HG03460 (cell line): ENCODE measurements at regions not wholly inside any gene's neighbourhood (a gene's known extent, or its start where the extent isn't known, plus 50 kb on each side); places are given as distances from the start of the nearest gene placed in this dataset.
"Not testable (repeated sequence)": the region's sequence is repeated elsewhere in the genome, so short reads cannot be mapped to it uniquely, and the experiment has no call there.

ENCODE experiments used
- ATAC-seq: cut with Tn5 transposase; IDR thresholded peaks from one replicate; pipeline ENCODE4 v1.9.1; 2021; ENCODE audit not compliant: unreplicated experiment

GRCh38 chr9:96067004-96067403 is 191.5 kb downstream of the ERCC6L2 start:
- ATAC-seq, result no peak

GRCh38 chr9:96065482-96066251 is 190.2 kb downstream of the ERCC6L2 start:
- ATAC-seq, result no peak

- ATAC-seq, result no peak
These were observed 189.5 kb downstream of the ERCC6L2 start for GRCh38 chr9:96064826-96065481.

DNA sequence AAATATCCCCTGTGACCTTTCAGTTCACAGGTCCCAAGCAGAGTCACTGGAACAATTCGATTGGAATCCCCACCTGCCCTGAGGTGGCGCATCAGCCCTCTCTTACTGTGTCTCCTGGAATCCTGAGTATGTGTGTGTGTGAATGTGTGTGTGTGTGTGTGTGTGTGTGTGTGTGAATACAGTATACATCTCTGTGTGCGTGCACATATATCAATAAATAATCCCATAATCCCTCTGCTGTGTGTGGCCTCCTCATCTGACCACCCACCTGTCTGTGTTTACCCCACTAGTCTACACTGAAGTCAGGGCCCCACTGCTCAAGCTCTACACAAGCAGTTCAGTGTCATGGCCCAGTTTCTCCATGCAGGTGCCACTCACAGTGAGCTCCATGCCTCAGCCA is 187.4 kb downstream of the ERCC6L2 start:
- ATAC-seq, result no peak

DNA sequence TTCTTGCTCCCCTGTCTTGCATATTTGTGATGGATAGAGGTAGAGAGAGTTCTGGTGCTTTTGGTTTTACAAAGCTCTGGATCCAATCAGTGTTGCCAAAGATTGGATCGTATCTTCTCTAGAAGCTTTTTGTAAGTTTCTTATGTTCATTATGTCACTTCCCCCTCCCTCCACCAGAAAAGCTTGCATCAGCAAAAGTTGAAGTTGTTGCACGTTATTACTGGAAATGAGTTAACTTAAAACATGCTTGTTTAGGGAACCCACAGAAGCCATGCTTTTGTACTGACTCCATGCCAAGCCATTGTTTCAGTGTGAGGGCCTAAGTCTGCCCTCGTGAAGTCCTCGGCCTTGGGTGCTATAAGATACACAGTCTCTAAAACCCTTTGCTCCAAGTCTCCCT is 186.5 kb downstream of the ERCC6L2 start:
- ATAC-seq, result no peak

DNA sequence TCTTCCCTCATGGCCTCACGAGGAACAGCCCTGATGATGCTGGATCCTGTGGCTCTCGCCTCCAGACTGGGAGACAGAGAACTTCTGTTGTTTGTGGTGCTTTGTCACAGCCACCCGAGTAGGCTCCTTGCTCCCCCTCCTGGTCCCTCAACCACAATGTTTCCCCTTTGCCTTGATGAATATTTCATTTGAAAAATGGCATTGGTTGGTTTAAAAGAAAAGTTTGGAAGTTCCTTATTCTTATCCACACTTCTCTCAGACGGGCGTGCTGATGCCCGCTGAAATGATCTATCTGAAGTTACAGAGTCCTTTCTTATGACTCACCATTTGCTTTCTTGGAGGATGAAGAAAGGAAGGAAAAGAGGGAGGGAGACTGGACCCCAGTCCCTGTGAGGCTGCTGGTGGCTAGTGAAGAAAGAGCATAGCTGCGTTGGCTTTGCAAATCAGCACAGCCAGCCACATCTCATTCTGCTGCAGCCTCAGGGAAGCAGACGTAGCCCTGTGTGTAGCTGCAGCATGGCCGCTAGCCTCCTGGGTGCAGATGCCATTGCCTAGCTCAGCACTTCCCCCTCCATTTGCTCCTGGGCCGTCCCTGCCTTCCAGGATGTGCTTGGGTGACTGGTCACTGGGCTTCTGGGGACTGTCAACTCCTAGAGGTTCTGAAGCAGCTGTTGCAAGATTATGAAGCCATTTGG is 185.9 kb downstream of the ERCC6L2 start:
- ATAC-seq, result no peak

GRCh38 chr9:96058218-96058617 is 182.7 kb downstream of the ERCC6L2 start:
- ATAC-seq, result no peak

DNA sequence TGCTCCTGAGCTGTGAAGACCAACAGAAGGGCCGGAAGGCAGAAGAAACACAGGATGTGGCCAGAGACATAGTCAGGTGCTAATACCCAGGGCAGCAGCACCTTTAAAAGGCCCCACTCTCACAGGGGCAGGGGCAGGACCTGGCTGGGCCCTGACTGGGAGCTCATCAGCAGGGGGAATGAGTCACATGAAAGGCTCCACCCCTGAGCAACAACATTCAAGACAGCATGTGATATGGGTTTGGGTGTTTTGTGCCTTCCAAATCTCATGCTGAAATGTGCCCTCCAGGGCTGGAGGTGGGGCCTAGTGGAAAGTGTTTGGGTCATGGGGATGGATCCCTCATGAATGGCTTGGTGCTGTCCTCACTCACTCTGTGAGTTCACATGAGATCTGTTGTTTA is 181.7 kb downstream of the ERCC6L2 start:
- no peak for ATAC-seq

- no peak for ATAC-seq
These were observed 180.7 kb downstream of the ERCC6L2 start for GRCh38 chr9:96056226-96056625.

DNA sequence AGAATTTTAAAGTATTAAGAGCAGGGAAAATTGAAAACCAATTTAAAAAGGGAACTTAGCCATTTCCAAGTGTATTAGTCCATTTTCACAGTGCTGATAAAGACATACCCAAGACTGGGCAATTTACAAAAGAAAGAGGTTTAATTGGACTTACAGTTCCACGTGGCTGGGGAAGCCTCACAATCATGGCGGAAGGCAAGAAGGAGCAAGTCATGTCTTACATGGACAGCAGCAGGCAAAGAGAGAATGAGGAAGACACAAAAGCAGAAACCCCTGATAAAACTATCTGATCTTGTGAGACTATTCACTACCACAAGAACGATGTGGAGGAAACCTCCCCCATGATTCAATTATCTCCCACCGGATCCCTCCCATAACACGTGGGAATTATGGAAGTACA is 178.8 kb downstream of the ERCC6L2 start:
- not testable (repeated sequence) for ATAC-seq

DNA sequence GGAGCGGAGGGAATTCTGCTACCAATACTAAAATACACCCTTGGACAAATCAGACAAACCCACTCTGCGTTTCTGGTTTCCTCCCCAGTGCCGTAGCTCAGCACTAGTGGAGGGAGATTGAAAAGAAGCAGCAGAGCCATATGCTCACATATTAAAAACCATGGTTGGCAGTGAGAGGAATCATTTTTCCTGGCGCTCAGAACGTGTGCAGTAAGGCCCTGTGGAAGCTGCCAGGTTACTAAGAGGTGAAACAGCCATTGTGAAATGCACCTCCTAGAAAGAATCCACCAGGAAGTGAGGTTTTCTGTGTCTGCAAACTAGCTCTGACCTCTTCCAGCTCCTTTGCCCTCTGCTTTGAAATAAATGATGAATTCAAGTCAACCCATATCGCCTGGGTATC is 177.2 kb downstream of the ERCC6L2 start:
- no peak for ATAC-seq

DNA sequence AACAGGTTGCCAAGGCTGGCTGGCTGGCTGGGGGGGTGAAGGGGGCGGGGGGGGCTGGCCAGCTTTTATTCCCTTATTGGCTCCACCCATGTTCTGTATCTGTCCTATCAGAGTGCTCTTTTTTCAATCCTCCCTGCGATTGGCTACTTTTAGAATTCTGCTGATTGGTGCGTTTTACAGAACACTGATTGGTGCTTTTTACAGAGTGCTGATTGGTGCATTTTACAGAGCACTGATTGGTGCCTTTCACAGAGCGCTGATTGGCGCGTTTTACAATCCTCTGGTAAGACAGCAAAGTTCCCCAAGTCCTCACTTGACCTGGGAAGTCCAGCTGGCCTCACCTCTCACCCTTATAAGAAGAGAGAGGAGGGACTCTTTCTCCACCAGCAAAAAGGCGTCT is 175.9 kb downstream of the ERCC6L2 start:
- no peak for ATAC-seq

GRCh38 chr9:96050861-96051155 is 175.3 kb downstream of the ERCC6L2 start:
- ATAC-seq, result no peak

GRCh38 chr9:96050048-96050860 is 174.8 kb downstream of the ERCC6L2 start:
- ATAC-seq, result no peak

- ATAC-seq, result no peak
These were observed 173.7 kb downstream of the ERCC6L2 start for GRCh38 chr9:96048956-96049831.

GRCh38 chr9:96048104-96048955 is 172.8 kb downstream of the ERCC6L2 start:
- ATAC-seq, result no peak

DNA sequence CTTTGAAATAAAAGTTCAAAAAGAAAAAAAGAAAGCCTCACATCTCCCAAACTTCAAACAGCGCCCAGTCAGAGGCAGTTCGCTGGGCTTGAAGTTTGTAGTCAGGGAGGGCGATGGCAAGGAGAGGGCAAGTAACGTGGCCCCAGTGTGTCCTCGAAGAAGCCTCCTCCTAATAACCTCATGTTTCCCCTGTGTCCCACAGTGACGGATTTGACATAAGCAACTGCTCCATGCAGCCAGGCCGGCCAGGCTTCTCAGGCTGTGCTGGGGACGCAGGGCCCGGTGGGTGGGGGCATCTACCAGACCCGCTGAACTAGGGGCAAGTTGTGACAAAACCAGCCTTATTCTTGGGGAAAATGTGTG is 172.2 kb downstream of the ERCC6L2 start:
- no peak for ATAC-seq

DNA sequence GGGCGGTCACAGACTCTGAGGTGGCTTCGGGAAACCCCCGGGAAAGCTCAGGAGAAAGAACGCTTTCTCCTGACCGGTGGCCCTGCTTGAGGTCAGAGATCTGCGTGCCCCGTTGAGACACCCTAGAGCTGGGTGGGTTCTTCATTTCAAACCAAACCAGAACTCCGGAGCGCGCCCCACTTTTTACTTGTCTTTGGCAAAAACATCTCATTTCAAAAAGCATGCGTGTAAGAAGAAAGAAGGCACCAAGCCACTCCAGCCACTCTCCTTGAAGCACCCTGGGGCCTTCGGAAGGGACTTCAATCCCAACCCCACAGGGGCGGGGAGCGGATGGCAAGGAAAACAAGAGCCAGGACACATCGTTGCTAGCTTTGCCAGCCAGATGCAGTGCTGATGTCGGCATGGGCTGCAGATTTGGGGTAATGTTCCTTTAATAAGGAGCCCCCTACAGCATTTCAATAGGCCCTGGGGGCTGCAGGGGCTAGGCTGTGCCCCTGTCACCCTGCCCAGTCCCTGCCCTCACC is 171.7 kb downstream of the ERCC6L2 start:
- ATAC-seq, result no peak

- ATAC-seq, result no peak
These were observed 170.3 kb downstream of the ERCC6L2 start for GRCh38 chr9:96045811-96046210.
